ENCODE measurements at regions not wholly inside any gene's neighbourhood (a gene's known extent, or its start where the extent isn't known, plus 50 kb on each side); places are given as distances from the start of the nearest gene placed in this dataset.
A peak's percentile ranks its signal among the peaks of the same experiment; 100 is the strongest.

GRCh38 chr22:26981111-26981510 lies 323.7 kb downstream of the MIAT start:
- peak; percentile 43 for ATAC-seq (ENCODE audit: low FRiP score)
- TF ChIP-seq CTCF (IDR thresholded peaks at IDR 0.05): no peak
- DNase-seq (ENCODE audit: low spot score): no peak

GRCh38 chr22:26981541-26981940 lies 324.2 kb downstream of the MIAT start:
- peak; percentile 68 for ATAC-seq (ENCODE audit: low FRiP score)
- DNase-seq (ENCODE audit: low spot score): no peak
- TF ChIP-seq CTCF (IDR thresholded peaks at IDR 0.05): no peak

- no peak for TF ChIP-seq CTCF (IDR thresholded peaks at IDR 0.05)
- no peak for DNase-seq (ENCODE audit: low spot score)
- no peak for ATAC-seq (ENCODE audit: low FRiP score)
These were observed 325.9 kb downstream of the MIAT start for GRCh38 chr22:26983311-26983710.

- ATAC-seq (ENCODE audit: low FRiP score) (no peak), DNase-seq (ENCODE audit: low spot score) (no peak)
- TF ChIP-seq CTCF (IDR thresholded peaks at IDR 0.05): no peak
These were observed 327.8 kb downstream of the MIAT start for GRCh38 chr22:26985206-26985605.

GRCh38 chr22:26985931-26986782 lies 328.8 kb downstream of the MIAT start:
- ATAC-seq (ENCODE audit: low FRiP score) (no peak), DNase-seq (ENCODE audit: low spot score) (no peak)
- no peak for TF ChIP-seq CTCF (IDR thresholded peaks at IDR 0.05)

- TF ChIP-seq CTCF (IDR thresholded peaks at IDR 0.05): no peak
- ATAC-seq (ENCODE audit: low FRiP score) (no peak), DNase-seq (ENCODE audit: low spot score) (no peak)
These were observed 329.5 kb downstream of the MIAT start for GRCh38 chr22:26986884-26987283.
